Right atrium auricular region (tissue), 2 donors: ENCODE measurements at regions not wholly inside any gene's neighbourhood (a gene's known extent, or its start where the extent isn't known, plus 50 kb on each side); places are given as distances from the start of the nearest gene placed in this dataset.

Experiments
- DNase-seq: peaks from one replicate; pipeline ENCODE4 v3.0.0-alpha.2; 2019; ENCODE audit warnings: low spot score
- H3K27ac ChIP-seq, 2 donors: fragments of 200-600 bp; sonication (generic); 1 replicate in 1 of 2; 2 replicates in 1 of 2; pipeline ENCODE4 v1.5.1; 2016 to 2019
- H3K27me3 ChIP-seq, 2 donors: fragments of 200-600 bp; sonication (generic); one replicate each; pipeline versions ENCODE4 v1.5.1 to v1.6.0; 2017 to 2019
- H3K36me3 ChIP-seq: fragments of 200-600 bp; sonication (generic); one replicate; pipeline ENCODE4 v1.5.1; 2016
- H3K4me1 ChIP-seq, 2 donors: fragments of 200-600 bp; sonication (generic); one replicate each; pipeline versions ENCODE4 v1.5.1 to v1.6.0; 2017 to 2019
- H3K4me3 ChIP-seq, 2 donors: fragments of 200-600 bp; sonication (generic); 1 replicate in 1 of 2; 2 replicates in 1 of 2; pipeline ENCODE4 v1.5.1; 2017 to 2019; ENCODE audit warnings: mild to moderate bottlenecking in 1 of 2, moderate library complexity in 1 of 2
- H3K9me3 ChIP-seq, 2 donors: fragments of 200-600 bp; sonication (generic); one replicate each; pipeline ENCODE4 v1.5.1; 2019
- CTCF ChIP-seq, 2 donors: fragments of 200-600 bp; sonication (generic); IDR thresholded peaks; one replicate each; pipeline ENCODE4 v1.5.1; 2019; ENCODE audit warnings: antibody characterized with exemption in 2 of 2

GRCh38 chr1:208741296-208741695 lies 497.1 kb upstream of the PLXNA2 start:
- DNase-seq, result no peak
- Histone ChIP-seq H3K4me1 (no peaks in the 10 kb centered on the region), H3K27ac (no peak overlapping the region), H3K27me3 (no peaks in the 10 kb centered on the region), H3K9me3 (no peaks in the 10 kb centered on the region), H3K4me3 (no peak overlapping the region), H3K36me3 (no peaks in the 10 kb centered on the region)
- TF ChIP-seq CTCF (IDR thresholded peaks at IDR 0.05), result no peak

- TF ChIP-seq CTCF (IDR thresholded peaks at IDR 0.05), result no peak
- Histone ChIP-seq H3K4me1 (no peaks in the 10 kb centered on the region), H3K27me3 (no peaks in the 10 kb centered on the region), H3K4me3 (no peak overlapping the region), H3K27ac (no peak overlapping the region), H3K36me3 (no peaks in the 10 kb centered on the region), H3K9me3 (no peaks in the 10 kb centered on the region)
- DNase-seq, result no peak
Observed at GRCh38 chr1:208743361-208743760, 499.2 kb upstream of the PLXNA2 start.

- H3K27me3 ChIP-seq, result no peaks in the 10 kb centered on the region
- H3K36me3 ChIP-seq, result no peaks in the 10 kb centered on the region
- TF ChIP-seq CTCF (IDR thresholded peaks at IDR 0.05), result no peak
- DNase-seq, result no peak
- H3K27ac ChIP-seq, result no peak overlapping the region
- H3K4me3 ChIP-seq, result no peak overlapping the region
- no peaks in the 10 kb centered on the region for H3K9me3 ChIP-seq
- no peaks in the 10 kb centered on the region for H3K4me1 ChIP-seq
Observed at GRCh38 chr1:208747979-208748378, 503.8 kb upstream of the PLXNA2 start.

- no peak for DNase-seq
- H3K4me3 ChIP-seq, result no peak overlapping the region
- no peaks in the 10 kb centered on the region for H3K36me3 ChIP-seq
- no peaks in the 10 kb centered on the region for H3K9me3 ChIP-seq
- no peak overlapping the region for H3K27ac ChIP-seq
- no peak for TF ChIP-seq CTCF (IDR thresholded peaks at IDR 0.05)
- no peaks in the 10 kb centered on the region for H3K4me1 ChIP-seq
- H3K27me3 ChIP-seq, result no peaks in the 10 kb centered on the region
Observed at GRCh38 chr1:208748387-208749165, 504.4 kb upstream of the PLXNA2 start.

GRCh38 chr1:208756339-208756981 lies 512.3 kb upstream of the PLXNA2 start:
- no peaks in the 10 kb centered on the region for H3K36me3 ChIP-seq
- H3K27me3 ChIP-seq, result no peaks in the 10 kb centered on the region
- DNase-seq, result no peak
- no peaks in the 10 kb centered on the region for H3K9me3 ChIP-seq
- no peaks in the 10 kb centered on the region for H3K4me1 ChIP-seq
- no peak overlapping the region for H3K4me3 ChIP-seq
- TF ChIP-seq CTCF (IDR thresholded peaks at IDR 0.05), result no peak
- no peak overlapping the region for H3K27ac ChIP-seq
